BJ (cell line): ENCODE measurements at regions not wholly inside any gene's neighbourhood (a gene's known extent, or its start where the extent isn't known, plus 50 kb on each side); places are given as distances from the start of the nearest gene placed in this dataset.
"Not testable (repeated sequence)": the region's sequence is repeated elsewhere in the genome, so short reads cannot be mapped to it uniquely, and the experiment has no call there.

Experiments
- CTCF ChIA-PET: fragments of 350-600 bp; formaldehyde crosslinking; extraction: SDS; loops from one replicate; lab custom pipeline; 2021; ENCODE audit warnings: antibody characterized with exemption, inconsistent platforms; lab: Yijun Ruan, JAX
- POLR2A ChIA-PET: fragments of 300-600 bp; sonication (Branson Sonifier 250); formaldehyde crosslinking; extraction: SDS; loops from one replicate; lab custom pipeline; 2021; ENCODE audit warnings: antibody characterized with exemption; lab: Charles Lee
- DNase-seq: peaks from one replicate; pipeline ENCODE4 v3.0.0-alpha.2; 2011; ENCODE audit warnings: low read depth
- H3K27me3 ChIP-seq: 2 replicates; pipeline ENCODE4 v1.6.0; 2011; ENCODE audit warnings: low read length; ENCODE audit not compliant: control insufficient read depth, insufficient read depth
- H3K36me3 ChIP-seq: 2 replicates; pipeline ENCODE4 v1.5.1; 2011; ENCODE audit warnings: low read length; ENCODE audit not compliant: control insufficient read depth, insufficient read depth
- H3K4me3 ChIP-seq: 2 replicates; pipeline ENCODE4 v1.5.1; 2011; ENCODE audit warnings: low read depth, mild to moderate bottlenecking, control low read depth, low read length
- TF ChIP-seq, protein P1 (sequence below): IDR thresholded peaks from 2 replicates; pipeline ENCODE4 v1.5.1; 2011; ENCODE audit warnings: low read depth, mild to moderate bottlenecking, control low read depth, inconsistent platforms, low read length, moderate library complexity; ENCODE audit not compliant: insufficient read depth

DNA sequence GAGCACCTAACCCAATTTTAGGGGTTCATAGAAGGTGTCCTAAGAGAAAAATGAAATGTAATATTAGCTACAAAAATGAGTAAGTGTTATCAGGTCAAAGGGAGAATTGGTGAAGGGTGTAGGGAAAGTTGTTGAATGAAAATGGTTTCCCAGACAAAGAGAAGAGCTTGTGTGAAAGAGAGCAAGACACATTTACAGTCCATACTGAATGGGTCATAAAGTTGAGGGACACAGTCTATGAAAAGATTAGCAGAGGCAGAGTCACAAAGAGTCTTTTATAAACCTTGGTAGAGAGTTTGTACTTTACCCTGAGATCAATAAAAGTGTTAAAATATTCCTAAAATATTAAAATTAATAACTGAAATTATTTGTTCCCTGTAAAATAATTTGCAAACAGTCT, 759.4 kb downstream of the DIAPH3 start:
- Histone ChIP-seq H3K36me3 (no peaks in the 10 kb centered on the region), H3K4me3 (no peak overlapping the region), H3K27me3 (no peaks in the 10 kb centered on the region)
- POLR2A ChIA-PET: no interaction called here
- TF ChIP-seq, protein P1, sequence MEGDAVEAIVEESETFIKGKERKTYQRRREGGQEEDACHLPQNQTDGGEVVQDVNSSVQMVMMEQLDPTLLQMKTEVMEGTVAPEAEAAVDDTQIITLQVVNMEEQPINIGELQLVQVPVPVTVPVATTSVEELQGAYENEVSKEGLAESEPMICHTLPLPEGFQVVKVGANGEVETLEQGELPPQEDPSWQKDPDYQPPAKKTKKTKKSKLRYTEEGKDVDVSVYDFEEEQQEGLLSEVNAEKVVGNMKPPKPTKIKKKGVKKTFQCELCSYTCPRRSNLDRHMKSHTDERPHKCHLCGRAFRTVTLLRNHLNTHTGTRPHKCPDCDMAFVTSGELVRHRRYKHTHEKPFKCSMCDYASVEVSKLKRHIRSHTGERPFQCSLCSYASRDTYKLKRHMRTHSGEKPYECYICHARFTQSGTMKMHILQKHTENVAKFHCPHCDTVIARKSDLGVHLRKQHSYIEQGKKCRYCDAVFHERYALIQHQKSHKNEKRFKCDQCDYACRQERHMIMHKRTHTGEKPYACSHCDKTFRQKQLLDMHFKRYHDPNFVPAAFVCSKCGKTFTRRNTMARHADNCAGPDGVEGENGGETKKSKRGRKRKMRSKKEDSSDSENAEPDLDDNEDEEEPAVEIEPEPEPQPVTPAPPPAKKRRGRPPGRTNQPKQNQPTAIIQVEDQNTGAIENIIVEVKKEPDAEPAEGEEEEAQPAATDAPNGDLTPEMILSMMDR: no peak
- DNase-seq: no peak
- CTCF ChIA-PET: interaction anchor here (1.2 to 1.7 kb wide), 2 partner anchors 13 to 274 kb away, joined by 4 to 9 read pairs; no protein-coding TSS in a partner anchor

DNA sequence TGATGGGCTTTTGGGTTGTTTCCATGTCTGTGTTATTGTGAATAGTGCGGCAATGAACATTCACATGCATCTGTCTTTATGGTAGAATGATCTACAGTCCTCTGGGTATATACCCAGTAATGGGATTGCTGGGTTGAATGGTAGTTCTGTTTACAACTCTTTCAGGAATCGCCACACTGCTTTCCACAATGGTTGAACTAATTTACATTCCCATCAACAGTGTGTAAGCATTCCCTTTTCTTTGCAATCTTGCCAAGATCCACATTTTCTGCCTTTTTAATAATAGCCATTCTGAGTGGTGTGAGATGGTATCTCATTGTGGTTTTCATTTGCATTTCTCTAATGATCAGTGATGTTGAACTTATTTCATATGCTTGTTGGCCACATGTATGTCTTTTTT, 756.5 kb downstream of the DIAPH3 start:
- H3K4me3 ChIP-seq, DNase-seq, H3K27me3 ChIP-seq, H3K36me3 ChIP-seq, CTCF ChIA-PET, POLR2A ChIA-PET: not testable (repeated sequence)

DNA sequence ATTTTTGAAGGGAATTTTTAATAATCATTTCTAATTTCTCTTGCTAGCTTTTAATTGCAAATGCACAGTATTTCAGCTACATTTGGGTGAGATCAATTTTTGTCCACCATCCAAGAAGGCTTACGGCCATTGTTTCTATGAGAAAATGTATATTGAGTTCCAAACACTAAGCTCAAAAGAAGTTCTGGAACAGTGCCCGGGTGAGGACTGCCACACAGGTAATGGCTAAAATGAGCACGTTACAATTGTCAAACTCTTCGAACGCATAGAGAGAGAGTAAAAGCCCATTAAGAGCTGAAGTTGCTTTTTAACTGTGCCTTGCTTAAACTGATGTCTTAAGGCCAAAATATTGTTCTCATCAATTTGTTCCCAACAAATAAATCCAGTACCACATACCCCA, 755.0 kb downstream of the DIAPH3 start:
- no peak overlapping the region for H3K4me3 ChIP-seq
- ChIA-PET POLR2A (no interaction called here), CTCF (interaction anchor here (1.2 kb wide), 1 partner anchor 10 kb away, joined by 3 read pairs; no protein-coding TSS in a partner anchor)
- TF ChIP-seq, protein P1: no peak
- no peak for DNase-seq
- no peaks in the 10 kb centered on the region for H3K27me3 ChIP-seq
- H3K36me3 ChIP-seq: no peaks in the 10 kb centered on the region

DNA sequence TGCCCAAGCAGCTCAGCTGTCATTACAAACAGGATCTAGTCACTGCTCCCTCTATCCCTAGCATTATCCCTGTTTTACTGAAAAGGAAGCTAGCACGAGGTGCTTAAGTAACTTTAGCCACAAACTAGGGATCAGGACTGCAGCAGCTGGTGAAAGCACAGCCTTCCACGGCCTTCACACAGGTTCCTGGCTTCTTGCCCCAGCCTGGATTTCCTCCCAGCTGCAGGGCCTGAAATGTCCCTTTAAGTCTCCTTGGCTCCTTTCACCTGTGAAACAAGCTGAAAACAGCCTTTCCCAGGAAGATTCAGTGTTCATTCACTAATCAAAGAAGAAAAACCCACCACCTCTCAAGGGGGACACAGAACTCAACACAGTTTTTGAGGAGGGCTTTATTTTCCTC, 754.5 kb downstream of the DIAPH3 start:
- no peak overlapping the region for H3K4me3 ChIP-seq
- H3K36me3 ChIP-seq: no peaks in the 10 kb centered on the region
- TF ChIP-seq, protein P1: no peak
- CTCF ChIA-PET: interaction anchor here (0.7 kb wide), 1 partner anchor 17 kb away, joined by 3 read pairs; no protein-coding TSS in a partner anchor
- POLR2A ChIA-PET: no interaction called here
- no peaks in the 10 kb centered on the region for H3K27me3 ChIP-seq
- DNase-seq: no peak

DNA sequence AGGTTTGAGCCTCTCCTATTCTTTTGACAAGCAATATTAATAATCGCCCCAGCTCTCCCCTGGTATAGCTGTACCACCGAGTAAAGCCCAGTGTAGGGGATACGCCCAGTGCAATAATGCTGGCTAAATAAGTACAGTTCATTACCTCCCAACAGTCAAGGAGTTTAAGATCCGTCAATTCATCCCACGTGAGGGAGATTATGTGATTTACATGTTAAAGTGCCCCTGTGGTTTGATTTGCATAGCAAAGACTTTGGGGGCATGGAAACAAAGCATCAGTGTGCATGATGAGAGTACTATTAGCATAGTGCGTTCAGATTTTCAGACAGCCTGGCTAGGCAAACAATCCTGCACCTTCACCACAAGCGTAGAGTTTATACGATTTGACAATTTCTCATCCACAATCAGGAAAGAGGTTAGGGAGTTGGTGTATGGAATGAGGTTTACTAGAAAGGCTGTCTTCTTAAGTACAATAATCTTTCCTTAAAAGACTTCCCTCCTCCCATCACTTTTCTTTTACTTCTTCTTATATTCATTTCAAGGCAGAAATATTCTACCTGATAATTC, 754.0 kb downstream of the DIAPH3 start:
- DNase-seq: no peak
- Histone ChIP-seq H3K4me3 (no peak overlapping the region), H3K27me3 (no peaks in the 10 kb centered on the region), H3K36me3 (no peaks in the 10 kb centered on the region)
- ChIA-PET POLR2A (no interaction called here), CTCF (interaction anchor here (0.7 kb wide), 1 partner anchor 18 kb away, joined by 3 read pairs; no protein-coding TSS in a partner anchor)
- TF ChIP-seq, protein P1: no peak

DNA sequence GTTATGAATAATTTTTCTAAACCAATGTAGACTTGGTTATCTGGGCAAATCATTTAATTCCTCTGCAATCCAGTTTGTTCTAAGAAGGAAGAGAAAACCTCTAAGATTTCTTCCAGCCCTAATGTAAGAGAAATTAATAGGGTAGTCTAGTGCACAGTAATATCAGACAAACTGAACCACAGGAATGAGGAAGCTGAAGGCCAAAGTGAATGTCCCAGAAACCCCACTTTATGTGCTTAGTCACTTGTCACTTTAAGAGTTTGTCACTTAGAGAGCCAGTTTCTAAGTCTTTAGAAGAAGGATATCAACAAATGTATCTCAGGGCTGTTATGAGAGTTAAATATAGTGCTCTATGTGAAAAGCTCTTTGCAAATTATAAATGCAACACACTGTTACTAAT, 750.6 kb downstream of the DIAPH3 start:
- POLR2A ChIA-PET: no interaction called here
- H3K27me3 ChIP-seq: no peaks in the 10 kb centered on the region
- DNase-seq: no peak
- H3K4me3 ChIP-seq: no peak overlapping the region
- CTCF ChIA-PET: no interaction called here
- H3K36me3 ChIP-seq: no peaks in the 10 kb centered on the region
- TF ChIP-seq, protein P1: no peak
